ENCODE measurements at regions not wholly inside any gene's neighbourhood (a gene's known extent, or its start where the extent isn't known, plus 50 kb on each side); places are given as distances from the start of the nearest gene placed in this dataset.

DNA sequence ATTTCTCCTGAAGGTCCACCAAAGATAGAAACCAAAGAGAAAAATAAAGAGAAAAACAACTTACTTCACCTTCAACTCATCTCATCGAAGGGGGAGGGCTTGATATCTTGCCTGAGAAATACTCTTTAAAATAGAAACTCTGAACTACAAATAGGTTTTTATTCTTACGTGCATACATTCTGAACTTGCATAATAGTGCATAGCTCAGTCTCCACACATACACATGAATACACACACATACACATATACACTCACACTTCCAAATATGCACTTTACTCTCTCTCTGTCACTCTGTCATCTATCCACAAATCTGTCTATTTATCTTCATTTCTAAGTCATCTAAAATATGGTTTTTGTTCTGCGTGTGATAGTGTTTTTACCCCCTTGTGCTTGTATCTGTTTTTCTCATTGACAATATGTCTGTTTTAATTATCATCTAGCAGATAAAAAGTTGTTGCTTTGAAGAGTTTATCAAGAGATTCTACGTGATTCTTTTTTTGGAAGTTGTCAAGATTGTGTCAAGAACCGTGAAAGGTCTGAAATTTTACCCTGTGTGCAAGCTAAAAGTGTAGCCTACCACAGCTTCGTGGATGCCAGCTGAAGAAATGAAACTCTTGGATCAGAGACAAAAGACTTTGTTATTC lies 468.8 kb downstream of the EPM2A start:
- Histone ChIP-seq H3K4me3 (no peak overlapping the region), H3K9me3 (replicated peaks) (no peaks in the 10 kb centered on the region), H3K27me3 (replicated peaks) (no peaks in the 10 kb centered on the region; the same call in none of the 2 replicates), H3K4me1 (replicated peaks) (no peaks in the 10 kb centered on the region), H3K36me3 (no peaks in the 10 kb centered on the region), H3K27ac (no peak overlapping the region)
- DNase-seq (ENCODE audit: low read depth in 1 of 2, low spot score in 2 of 2), result no peak

DNA sequence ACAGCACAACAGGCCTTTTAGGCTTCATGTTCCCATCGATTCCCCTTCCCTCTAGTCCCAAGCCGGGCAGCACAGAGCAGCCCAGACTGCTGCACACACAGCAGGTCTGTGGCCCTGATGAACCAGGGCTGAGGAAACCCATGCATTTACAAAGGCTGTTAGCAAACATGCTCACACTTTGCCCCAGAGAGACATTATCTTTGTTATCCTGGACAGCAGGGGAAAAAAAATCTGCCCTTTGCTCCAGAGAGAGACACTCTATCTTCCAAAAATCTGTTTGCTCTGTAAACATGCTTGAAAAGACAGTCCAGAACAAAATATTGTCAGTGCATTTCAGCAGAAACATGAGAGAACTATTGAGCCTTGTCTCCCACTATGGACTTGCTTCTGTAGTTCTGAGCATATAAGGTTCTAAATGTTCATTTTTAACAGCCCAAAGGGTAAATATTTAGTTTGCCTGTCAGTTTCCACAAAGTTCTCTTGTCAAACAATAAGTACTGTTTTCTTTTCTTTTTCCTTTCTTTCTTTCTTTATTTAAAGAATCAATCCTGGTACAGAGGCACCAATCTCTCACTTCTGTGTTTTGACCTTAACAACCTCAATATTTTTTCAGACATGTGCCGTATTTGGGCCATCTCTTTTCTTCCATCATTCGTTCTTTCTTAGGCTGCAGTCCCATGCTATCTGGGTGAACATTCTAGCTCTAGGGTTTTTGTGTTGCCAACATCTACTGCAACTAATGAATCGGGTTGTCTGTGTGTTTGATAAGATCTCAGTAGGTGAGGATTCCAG lies 468.0 kb downstream of the EPM2A start:
- Histone ChIP-seq H3K27ac (no peak overlapping the region), H3K27me3 (replicated peaks) (no peaks in the 10 kb centered on the region; the same call in none of the 2 replicates), H3K4me3 (no peak overlapping the region), H3K36me3 (no peaks in the 10 kb centered on the region), H3K4me1 (replicated peaks) (no peaks in the 10 kb centered on the region), H3K9me3 (replicated peaks) (no peaks in the 10 kb centered on the region)
- DNase-seq (ENCODE audit: low read depth in 1 of 2, low spot score in 2 of 2), result no peak

DNA sequence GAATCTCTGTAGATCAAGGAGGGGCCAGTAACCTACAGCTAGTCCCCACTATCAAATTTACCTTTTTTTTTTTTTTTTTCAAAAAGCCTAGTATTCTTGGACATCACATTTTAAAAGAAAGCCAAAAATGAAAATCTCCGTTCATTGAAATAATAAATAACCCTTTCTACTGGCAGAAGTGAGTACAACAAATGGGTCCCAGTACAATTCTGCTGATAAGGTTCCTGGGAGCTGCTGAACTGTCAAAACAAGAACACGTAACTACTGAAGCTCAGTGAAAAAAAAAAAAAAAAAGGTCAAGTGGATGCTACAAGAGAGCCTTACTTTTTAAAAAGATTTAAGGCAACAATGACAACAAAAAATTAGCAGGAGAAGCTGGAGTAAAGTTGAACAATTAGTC lies 464.9 kb downstream of the EPM2A start:
- no peaks in the 10 kb centered on the region for H3K36me3 ChIP-seq

DNA sequence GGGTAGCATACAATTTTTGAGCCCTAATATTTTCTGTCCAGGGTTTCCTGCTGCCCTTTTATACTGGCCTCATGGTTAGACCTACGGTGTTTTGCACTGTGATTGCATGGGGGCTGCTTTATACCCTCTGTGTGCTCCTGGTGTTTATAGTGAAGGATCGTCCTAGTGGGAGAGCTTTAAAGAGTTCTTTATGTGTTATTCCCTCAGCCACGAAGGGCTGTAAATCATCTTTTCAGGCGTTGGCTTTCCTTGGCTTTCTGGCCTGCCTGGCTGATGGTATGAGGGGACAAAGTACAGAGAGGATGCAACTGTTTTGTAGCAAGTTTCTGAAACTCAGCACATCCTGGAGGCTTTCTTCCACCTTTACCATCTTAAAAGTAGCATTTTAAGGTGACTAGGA lies 464.3 kb downstream of the EPM2A start:
- no peak for DNase-seq (ENCODE audit: low read depth in 1 of 2, low spot score in 2 of 2)
- H3K4me1 ChIP-seq (replicated peaks), result no peaks in the 10 kb centered on the region
- H3K36me3 ChIP-seq, result no peaks in the 10 kb centered on the region
- no peaks in the 10 kb centered on the region for H3K9me3 ChIP-seq (replicated peaks)
- no peak overlapping the region for H3K4me3 ChIP-seq
- H3K27me3 ChIP-seq (replicated peaks), result no peaks in the 10 kb centered on the region; the same call in none of the 2 replicates
- H3K27ac ChIP-seq, result no peak overlapping the region

More for the DNA sequence above, 464.9 kb downstream of the EPM2A start:
- Histone ChIP-seq H3K27ac (no peak overlapping the region), H3K4me3 (no peak overlapping the region), H3K9me3 (replicated peaks) (no peaks in the 10 kb centered on the region), H3K27me3 (replicated peaks) (no peaks in the 10 kb centered on the region; the same call in none of the 2 replicates), H3K4me1 (replicated peaks) (no peaks in the 10 kb centered on the region)
- no peak for DNase-seq (ENCODE audit: low read depth in 1 of 2, low spot score in 2 of 2)

DNA sequence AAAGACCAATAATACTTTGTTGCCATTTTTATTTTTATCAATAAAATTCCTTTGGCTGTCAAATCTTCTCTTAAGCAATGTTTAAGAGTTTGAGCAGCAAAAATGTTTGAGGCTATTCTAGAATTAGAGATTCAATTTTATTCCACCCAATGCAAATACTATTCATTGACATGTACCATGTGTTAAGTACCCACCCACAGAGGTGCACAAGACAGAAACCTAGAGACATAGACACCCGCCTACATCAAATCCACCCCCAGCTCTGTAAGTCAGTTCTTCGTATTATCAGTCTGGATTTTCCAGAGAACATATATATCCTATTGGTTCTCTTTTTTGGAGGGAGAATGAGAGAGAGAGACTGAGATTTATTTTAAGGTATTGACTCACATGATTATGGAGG lies 463.7 kb downstream of the EPM2A start:
- Histone ChIP-seq H3K36me3 (no peaks in the 10 kb centered on the region), H3K27ac (no peak overlapping the region), H3K4me1 (replicated peaks) (no peaks in the 10 kb centered on the region), H3K9me3 (replicated peaks) (no peaks in the 10 kb centered on the region), H3K4me3 (no peak overlapping the region), H3K27me3 (replicated peaks) (no peaks in the 10 kb centered on the region; the same call in none of the 2 replicates)
- DNase-seq (ENCODE audit: low read depth in 1 of 2, low spot score in 2 of 2), result no peak

DNA sequence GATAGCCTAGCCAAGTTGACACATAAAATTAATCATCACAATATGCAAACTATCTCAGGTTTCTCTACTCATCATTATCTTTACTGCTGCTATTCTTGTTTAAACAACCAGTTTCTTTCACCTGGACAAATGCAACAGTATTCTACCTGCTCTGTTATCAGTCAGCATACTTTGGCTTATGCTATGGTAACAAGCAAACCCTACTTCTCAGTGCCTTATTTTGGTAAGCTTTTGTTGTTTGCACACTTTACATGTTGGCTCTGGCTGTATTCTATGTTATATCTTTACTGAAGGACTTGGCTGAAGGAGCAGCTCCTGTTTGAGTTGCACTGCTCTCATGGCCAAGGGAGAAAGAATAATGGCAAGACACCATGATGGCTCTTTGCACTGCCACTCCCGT lies 463.1 kb downstream of the EPM2A start:
- Histone ChIP-seq H3K36me3 (no peaks in the 10 kb centered on the region), H3K9me3 (replicated peaks) (no peaks in the 10 kb centered on the region), H3K4me3 (no peak overlapping the region), H3K27ac (no peak overlapping the region), H3K27me3 (replicated peaks) (no peaks in the 10 kb centered on the region; the same call in none of the 2 replicates), H3K4me1 (replicated peaks) (no peaks in the 10 kb centered on the region)
- DNase-seq (ENCODE audit: low read depth in 1 of 2, low spot score in 2 of 2), result no peak

DNA sequence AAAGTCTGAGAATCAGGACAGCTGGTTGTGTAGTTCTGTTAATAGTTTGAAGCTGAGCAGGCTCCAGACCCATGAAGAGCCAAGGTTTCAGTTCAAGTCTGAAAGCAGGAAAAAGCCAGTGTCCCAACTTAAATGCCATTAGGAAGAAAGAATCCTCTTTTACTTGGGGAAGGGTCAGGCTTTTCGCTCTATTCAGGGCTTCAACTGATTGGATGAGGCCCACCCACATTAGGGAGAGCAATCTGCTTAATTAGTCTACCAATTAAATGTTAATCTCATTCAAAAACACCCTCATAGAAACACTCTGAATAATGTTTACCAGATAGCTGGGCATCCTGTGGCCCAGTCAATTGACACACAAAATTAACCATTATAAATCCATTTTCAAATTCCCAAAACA lies 462.2 kb downstream of the EPM2A start:
- H3K27me3 ChIP-seq (replicated peaks), result no peaks in the 10 kb centered on the region; the same call in none of the 2 replicates
- H3K36me3 ChIP-seq, result no peaks in the 10 kb centered on the region
- DNase-seq (ENCODE audit: low read depth in 1 of 2, low spot score in 2 of 2), result no peak
- no peak overlapping the region for H3K4me3 ChIP-seq
- no peaks in the 10 kb centered on the region for H3K9me3 ChIP-seq (replicated peaks)
- no peak overlapping the region for H3K27ac ChIP-seq
- H3K4me1 ChIP-seq (replicated peaks), result no peaks in the 10 kb centered on the region

DNA sequence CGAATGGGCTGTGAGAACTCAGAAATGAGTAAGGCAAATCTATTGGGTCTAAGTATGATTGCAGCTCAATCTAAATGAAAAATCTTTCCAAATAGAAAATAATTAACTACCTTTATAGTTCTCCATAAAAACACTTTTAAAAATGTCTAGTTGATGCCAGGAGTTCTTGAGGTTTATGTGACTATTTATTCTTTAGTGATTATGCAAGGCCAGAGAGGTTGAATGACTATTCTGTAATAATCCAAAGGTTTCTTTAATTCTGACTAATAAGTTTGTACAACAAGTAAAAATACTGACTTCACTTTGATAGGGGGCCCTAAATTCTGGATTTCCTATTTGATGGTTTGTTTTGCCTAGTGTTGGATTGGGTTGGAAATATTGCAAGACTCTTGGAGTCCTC lies 461.2 kb downstream of the EPM2A start:
- Histone ChIP-seq H3K4me1 (replicated peaks) (no peaks in the 10 kb centered on the region), H3K9me3 (replicated peaks) (no peaks in the 10 kb centered on the region), H3K4me3 (no peak overlapping the region), H3K27ac (no peak overlapping the region), H3K27me3 (replicated peaks) (no peaks in the 10 kb centered on the region; the same call in 1 of the 2 replicates), H3K36me3 (no peaks in the 10 kb centered on the region)
- DNase-seq (ENCODE audit: low read depth in 1 of 2, low spot score in 2 of 2), result no peak

DNA sequence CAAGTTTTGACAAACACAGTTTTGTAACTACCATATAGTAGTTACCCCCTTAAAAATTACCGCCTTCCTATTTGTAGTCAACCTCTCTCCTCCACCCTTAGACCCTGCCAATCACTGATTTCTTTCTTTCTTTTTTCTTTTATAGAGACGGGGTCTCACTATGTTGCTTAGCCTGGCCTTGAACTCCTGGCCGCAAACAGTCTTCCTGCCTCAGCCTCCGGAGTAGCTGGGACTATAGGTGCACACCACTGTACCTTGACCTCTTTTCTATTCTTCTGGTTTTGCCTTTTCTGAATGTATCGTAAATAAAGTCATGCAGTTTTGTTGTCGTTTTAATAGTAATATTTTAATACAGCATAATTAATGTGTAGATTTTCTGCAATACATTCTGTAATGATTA lies 460.3 kb downstream of the EPM2A start:
- H3K27me3 ChIP-seq (replicated peaks), result no peaks in the 10 kb centered on the region; the same call in 1 of the 2 replicates
- H3K36me3 ChIP-seq, result no peaks in the 10 kb centered on the region
- no peaks in the 10 kb centered on the region for H3K4me1 ChIP-seq (replicated peaks)
- DNase-seq (ENCODE audit: low read depth in 1 of 2, low spot score in 2 of 2), result no peak
- H3K4me3 ChIP-seq, result no peak overlapping the region
- H3K27ac ChIP-seq, result no peak overlapping the region
- H3K9me3 ChIP-seq (replicated peaks), result no peaks in the 10 kb centered on the region

DNA sequence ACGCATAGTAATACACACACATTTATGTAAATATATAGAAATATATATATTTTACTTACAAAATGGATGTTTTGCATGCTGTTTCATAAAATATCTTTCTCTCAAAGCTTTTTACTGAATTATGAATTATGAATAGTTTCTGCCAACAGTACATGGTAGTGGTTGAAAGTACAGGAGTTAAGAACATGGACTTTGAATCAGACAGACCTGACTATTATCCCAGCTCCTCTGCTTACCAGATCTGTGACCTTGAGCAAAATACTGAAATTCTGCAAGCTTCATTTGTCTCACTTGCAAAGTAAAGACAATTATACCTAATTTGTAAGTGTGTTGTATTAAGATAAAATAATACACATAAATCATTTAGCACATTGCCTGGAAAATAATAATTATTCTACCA lies 459.5 kb downstream of the EPM2A start:
- Histone ChIP-seq H3K36me3 (no peaks in the 10 kb centered on the region), H3K9me3 (replicated peaks) (no peaks in the 10 kb centered on the region), H3K27ac (no peak overlapping the region), H3K4me3 (no peak overlapping the region), H3K4me1 (replicated peaks) (no peaks in the 10 kb centered on the region), H3K27me3 (replicated peaks) (no peaks in the 10 kb centered on the region; the same call in 1 of the 2 replicates)
- no peak for DNase-seq (ENCODE audit: low read depth in 1 of 2, low spot score in 2 of 2)

DNA sequence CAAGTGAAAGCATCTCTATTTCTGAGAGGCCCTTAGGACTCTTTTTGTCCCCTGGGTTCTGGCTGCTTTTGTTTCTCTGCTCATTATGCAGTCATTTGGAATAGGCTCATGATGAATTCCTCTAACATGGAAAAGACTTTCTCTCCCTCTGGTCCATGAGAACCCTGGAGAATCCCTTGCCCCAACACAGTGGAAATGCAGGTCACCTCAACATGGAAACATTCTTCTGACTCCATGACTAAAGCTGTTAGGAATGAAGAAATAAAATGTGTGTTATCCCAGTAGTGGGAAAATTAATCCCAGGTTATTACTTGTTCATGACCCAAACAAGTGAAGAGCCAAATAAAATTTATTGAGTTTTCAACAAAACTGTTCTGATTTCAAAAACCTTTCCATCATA lies 458.6 kb downstream of the EPM2A start:
- Histone ChIP-seq H3K27me3 (replicated peaks) (no peaks in the 10 kb centered on the region), H3K9me3 (replicated peaks) (no peaks in the 10 kb centered on the region), H3K4me1 (replicated peaks) (no peaks in the 10 kb centered on the region), H3K4me3 (no peak overlapping the region), H3K36me3 (no peaks in the 10 kb centered on the region), H3K27ac (no peak overlapping the region)
- DNase-seq (ENCODE audit: low read depth in 1 of 2, low spot score in 2 of 2), result no peak

DNA sequence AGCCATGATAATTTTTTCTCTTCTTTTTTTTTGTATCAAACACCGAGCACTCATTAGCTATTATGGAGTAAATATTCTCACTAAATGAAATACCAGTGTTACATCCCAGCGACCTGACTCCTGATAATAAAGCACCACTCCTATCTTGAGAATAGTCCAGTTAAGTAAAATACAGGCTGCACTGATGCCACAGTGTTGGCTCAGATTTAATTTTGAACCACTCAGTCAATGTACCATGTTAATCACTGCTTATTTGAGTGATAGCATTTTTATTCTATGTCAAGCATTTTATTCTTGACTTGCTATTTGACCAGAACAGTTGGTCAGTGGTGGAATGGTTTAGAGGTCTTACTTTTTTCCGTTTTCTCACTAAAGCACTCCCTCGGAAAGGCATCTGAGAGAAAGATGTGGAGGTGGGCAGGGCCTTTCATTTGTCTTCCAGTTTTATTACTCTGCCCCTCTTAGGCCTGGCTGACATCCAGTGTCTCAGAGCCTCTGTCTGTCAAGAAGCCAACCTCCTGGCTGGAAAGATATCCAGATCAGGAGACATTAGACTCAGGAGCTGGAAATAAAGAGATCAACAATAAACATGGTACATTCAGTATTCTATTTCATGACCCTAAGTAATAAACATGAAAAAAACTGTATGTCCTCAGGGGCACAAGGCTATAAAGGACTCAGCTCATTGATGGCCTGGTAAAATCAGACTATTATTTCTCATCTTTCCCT lies 457.8 kb downstream of the EPM2A start:
- Histone ChIP-seq H3K36me3 (no peaks in the 10 kb centered on the region), H3K27ac (no peak overlapping the region), H3K9me3 (replicated peaks) (no peaks in the 10 kb centered on the region), H3K4me3 (no peak overlapping the region), H3K4me1 (replicated peaks) (no peaks in the 10 kb centered on the region), H3K27me3 (replicated peaks) (no peaks in the 10 kb centered on the region)
- DNase-seq (ENCODE audit: low read depth in 1 of 2, low spot score in 2 of 2), result no peak

DNA sequence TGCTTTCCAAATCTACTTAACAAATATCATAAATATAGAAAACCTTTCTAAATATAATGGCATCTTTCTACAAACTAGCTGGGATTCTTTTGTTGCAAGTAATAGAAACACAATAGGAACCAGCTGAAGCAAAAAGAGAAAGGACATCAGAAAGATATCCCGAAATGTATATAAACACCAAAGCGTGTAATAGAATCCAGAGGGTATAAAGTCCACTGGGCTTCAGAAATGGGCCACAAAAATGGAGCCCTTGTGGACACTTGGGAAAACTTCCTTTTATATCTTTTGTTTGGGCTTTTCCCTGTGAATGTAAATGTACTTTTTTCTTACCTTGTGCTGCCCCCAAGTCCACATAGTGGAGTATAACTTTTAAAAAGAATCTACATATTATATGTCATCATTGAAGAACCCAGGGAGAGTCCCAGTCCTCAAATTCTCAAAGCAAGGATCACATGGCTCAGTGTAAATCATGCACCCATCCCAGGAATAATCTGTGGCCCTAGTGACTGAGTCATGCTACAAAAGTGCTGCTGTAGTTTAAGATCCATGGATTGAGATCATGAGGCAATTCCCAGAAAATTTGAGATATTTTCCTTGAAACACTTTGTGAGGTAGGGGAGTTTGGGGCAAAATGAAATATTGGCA lies 457.0 kb downstream of the EPM2A start:
- DNase-seq (ENCODE audit: low read depth in 1 of 2, low spot score in 2 of 2), result no peak

More for the DNA sequence above, 457.0 kb downstream of the EPM2A start:
- H3K4me3 ChIP-seq, result no peak overlapping the region
- H3K27me3 ChIP-seq (replicated peaks), result no peaks in the 10 kb centered on the region
- no peaks in the 10 kb centered on the region for H3K4me1 ChIP-seq (replicated peaks)
- H3K9me3 ChIP-seq (replicated peaks), result no peaks in the 10 kb centered on the region
- H3K36me3 ChIP-seq, result no peaks in the 10 kb centered on the region
- no peak overlapping the region for H3K27ac ChIP-seq

All from SJSA1 (cell line).